ENCODE measurements at regions not wholly inside any gene's neighbourhood (a gene's known extent, or its start where the extent isn't known, plus 50 kb on each side); places are given as distances from the start of the nearest gene placed in this dataset.

GRCh38 chr11:34784318-34784841 lies 131.8 kb downstream of the APIP start (continued):
- TF ChIP-seq HMGXB4 (CRISPR knock-in tag; IDR thresholded peaks at IDR 0.05; ENCODE audit: borderline replicate concordance in 1 of 2, low read depth in 1 of 2) = no peak
- TF ChIP-seq CREM (IDR thresholded peaks at IDR 0.05) = peak; percentile 70
- TF ChIP-seq CREM (CRISPR knock-in tag; IDR thresholded peaks at IDR 0.05) = no peak
- peak; percentile 75 for TF ChIP-seq RARA (CRISPR knock-in tag; IDR thresholded peaks at IDR 0.05)
- TF ChIP-seq ZFP36 (IDR thresholded peaks at IDR 0.05; ENCODE audit: borderline replicate concordance, low read depth, low read length, partially characterized antibody) = no peak
- no peak for TF ChIP-seq ZNF550 (CRISPR knock-in tag; IDR thresholded peaks at IDR 0.05; ENCODE audit: borderline replicate concordance)
- no peak for TF ChIP-seq ZSCAN29 (CRISPR knock-in tag; conservative IDR thresholded peaks at IDR 0.05)
- no peak for TF ChIP-seq ATF1 (CRISPR knock-in tag; IDR thresholded peaks at IDR 0.05)
- TF ChIP-seq GRHL1 (CRISPR knock-in tag; conservative IDR thresholded peaks at IDR 0.05) = no peak
- TF ChIP-seq NR2F6 (IDR thresholded peaks at IDR 0.05) = no peak; the same call in none of the 2 replicates
- TF ChIP-seq NR2F6 (CRISPR knock-in tag; IDR thresholded peaks at IDR 0.05) = peak; percentile 61; the same call in 1 of the 2 replicates
- TF ChIP-seq ESRRA (CRISPR knock-in tag; IDR thresholded peaks at IDR 0.05; ENCODE audit: low read depth) = peak; percentile 44; the same call in 1 of the 2 replicates
- TF ChIP-seq ZNF546 (CRISPR knock-in tag; conservative IDR thresholded peaks at IDR 0.05) = 0 out of 2 replicates have a peak, but pooled peaks have one; percentile 18
- peak; percentile 11; the same call in 1 of the 2 replicates for TF ChIP-seq MAX (IDR thresholded peaks at IDR 0.05)
- no peak for TF ChIP-seq ZNF124 (CRISPR knock-in tag; IDR thresholded peaks at IDR 0.05)
- TF ChIP-seq CREB1 (IDR thresholded peaks at IDR 0.05) = no peak
- 0 out of 2 replicates have a peak, but pooled peaks have one; percentile 22 for TF ChIP-seq CREB1 (CRISPR knock-in tag; IDR thresholded peaks at IDR 0.05)
- no peak; the same call in 1 of the 2 replicates for TF ChIP-seq KAT7 (CRISPR knock-in tag; IDR thresholded peaks at IDR 0.05; ENCODE audit: borderline replicate concordance)
- no peak for TF ChIP-seq MXD1 (CRISPR knock-in tag; IDR thresholded peaks at IDR 0.05)
- 0 out of 2 replicates have a peak, but pooled peaks have one; percentile 31 for TF ChIP-seq FOXO4 (CRISPR knock-in tag; conservative IDR thresholded peaks at IDR 0.05)
- TF ChIP-seq ZNF563 (CRISPR knock-in tag; IDR thresholded peaks at IDR 0.05) = no peak
- peak; percentile 45; the same call in 1 of the 2 replicates for TF ChIP-seq HMG20A (CRISPR knock-in tag; IDR thresholded peaks at IDR 0.05; ENCODE audit: borderline replicate concordance)
- TF ChIP-seq GATAD2A (CRISPR knock-in tag; IDR thresholded peaks at IDR 0.05) = peak; percentile 80
- peak; percentile 52; the same call in 1 of the 2 replicates for TF ChIP-seq MLX (CRISPR knock-in tag; IDR thresholded peaks at IDR 0.05)
- peak; percentile 79; the same call in 1 of the 2 replicates for TF ChIP-seq FOXJ3 (CRISPR knock-in tag; IDR thresholded peaks at IDR 0.05; ENCODE audit: borderline replicate concordance)
